Gastrocnemius medialis (tissue), 4 donors: ENCODE measurements at regions not wholly inside any gene's neighbourhood (a gene's known extent, or its start where the extent isn't known, plus 50 kb on each side); places are given as distances from the start of the nearest gene placed in this dataset.

Source experiments
- CTCF ChIP-seq, 5 experiments: fragments of 450-650 bp in 3 of 5; fragments of 200-600 bp in 2 of 5; sonication (generic) in 2 of 5; IDR thresholded peaks in 4 of 5; conservative IDR thresholded peaks in 1 of 5; 1 replicate in 4 of 5; 2 replicates in 1 of 5; pipeline ENCODE4 v1.5.1; 2016 to 2019; ENCODE audit warnings: antibody characterized with exemption in 5 of 5, mild to moderate bottlenecking in 3 of 5, moderate library complexity in 3 of 5
- POLR2A ChIP-seq, 2 donors: fragments of 450-650 bp; IDR thresholded peaks; one replicate each; pipeline ENCODE4 v1.6.1; 2017; ENCODE audit warnings: antibody characterized with exemption in 2 of 2, mild to moderate bottlenecking in 2 of 2, moderate library complexity in 2 of 2

DNA sequence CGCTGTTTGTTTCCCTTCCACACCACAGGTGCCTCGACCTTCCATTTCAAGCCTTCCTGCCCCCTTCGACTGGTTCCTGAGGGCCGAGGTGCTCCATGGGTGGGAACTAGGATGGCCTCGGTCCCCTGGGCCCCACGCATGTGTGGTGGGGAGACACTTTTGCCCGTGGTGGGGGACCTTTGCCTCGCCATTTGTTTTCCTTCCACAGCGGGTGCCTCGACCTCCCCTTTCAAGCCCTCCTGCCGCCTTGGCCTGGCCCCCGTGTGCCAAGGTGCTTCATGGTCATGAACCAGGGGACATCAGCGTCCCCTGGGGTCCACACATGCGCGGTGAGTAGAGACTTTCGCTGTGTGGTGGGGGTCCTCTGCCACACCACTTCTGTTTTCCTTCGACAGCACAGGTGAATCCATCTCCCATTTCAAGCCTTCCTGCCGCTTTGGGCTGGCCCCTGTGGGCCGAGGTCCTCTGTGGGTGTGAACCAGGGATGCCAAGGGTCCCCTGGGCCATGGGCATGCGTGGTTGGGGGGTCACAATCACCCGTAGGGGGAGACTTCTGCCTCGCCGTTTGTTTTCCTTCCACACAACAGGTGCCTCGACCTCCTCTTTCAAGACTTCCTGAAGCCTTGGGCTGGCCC, 364.4 kb downstream of the ALG10 start:
- no peak for TF ChIP-seq CTCF (IDR thresholded peaks at IDR 0.05 in 4 of 5, conservative IDR thresholded peaks at IDR 0.05 in 1 of 5)
- no peak for TF ChIP-seq POLR2A (IDR thresholded peaks at IDR 0.05)
